RWPE1 (cell line): ENCODE measurements at regions not wholly inside any gene's neighbourhood (a gene's known extent, or its start where the extent isn't known, plus 50 kb on each side); places are given as distances from the start of the nearest gene placed in this dataset.

Source experiments
- CTCF ChIA-PET: fragments of 350-600 bp; sonication (Branson Sonifier 250); formaldehyde crosslinking; extraction: SDS; loops from one replicate; lab custom pipeline; 2021; lab: Yijun Ruan, JAX
- POLR2A ChIA-PET: fragments of 400-600 bp; formaldehyde crosslinking; extraction: SDS; loops from one replicate; lab custom pipeline; 2020; ENCODE audit warnings: antibody characterized with exemption; ENCODE audit not compliant: low non-redundant PET; lab: Yijun Ruan, JAX
- DNase-seq: peaks from one replicate; pipeline ENCODE4 v3.0.0; 2012; ENCODE audit warnings: low spot score
- H3K27ac ChIP-seq: fragments of 450-650 bp; 2 replicates; pipeline ENCODE4 v1.5.1; 2017
- TF ChIP-seq, protein P1 (sequence below): fragments of 450-650 bp; conservative IDR thresholded peaks from 2 replicates; pipeline ENCODE4 v1.5.1; 2017; ENCODE audit warnings: low read depth, mild to moderate bottlenecking

- POLR2A ChIA-PET: no interaction called here
- CTCF ChIA-PET: interaction anchor here (0.5 to 0.7 kb wide), 2 partner anchors 15 to 137 kb away, joined by 3 to 4 read pairs; no protein-coding TSS in a partner anchor
- DNase-seq: no peak
- no peak overlapping the region for H3K27ac ChIP-seq
- TF ChIP-seq, protein P1, sequence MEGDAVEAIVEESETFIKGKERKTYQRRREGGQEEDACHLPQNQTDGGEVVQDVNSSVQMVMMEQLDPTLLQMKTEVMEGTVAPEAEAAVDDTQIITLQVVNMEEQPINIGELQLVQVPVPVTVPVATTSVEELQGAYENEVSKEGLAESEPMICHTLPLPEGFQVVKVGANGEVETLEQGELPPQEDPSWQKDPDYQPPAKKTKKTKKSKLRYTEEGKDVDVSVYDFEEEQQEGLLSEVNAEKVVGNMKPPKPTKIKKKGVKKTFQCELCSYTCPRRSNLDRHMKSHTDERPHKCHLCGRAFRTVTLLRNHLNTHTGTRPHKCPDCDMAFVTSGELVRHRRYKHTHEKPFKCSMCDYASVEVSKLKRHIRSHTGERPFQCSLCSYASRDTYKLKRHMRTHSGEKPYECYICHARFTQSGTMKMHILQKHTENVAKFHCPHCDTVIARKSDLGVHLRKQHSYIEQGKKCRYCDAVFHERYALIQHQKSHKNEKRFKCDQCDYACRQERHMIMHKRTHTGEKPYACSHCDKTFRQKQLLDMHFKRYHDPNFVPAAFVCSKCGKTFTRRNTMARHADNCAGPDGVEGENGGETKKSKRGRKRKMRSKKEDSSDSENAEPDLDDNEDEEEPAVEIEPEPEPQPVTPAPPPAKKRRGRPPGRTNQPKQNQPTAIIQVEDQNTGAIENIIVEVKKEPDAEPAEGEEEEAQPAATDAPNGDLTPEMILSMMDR: no peak
Observed at GRCh38 chr4:153940916-153941315, 152.0 kb upstream of the SFRP2 start.

DNA sequence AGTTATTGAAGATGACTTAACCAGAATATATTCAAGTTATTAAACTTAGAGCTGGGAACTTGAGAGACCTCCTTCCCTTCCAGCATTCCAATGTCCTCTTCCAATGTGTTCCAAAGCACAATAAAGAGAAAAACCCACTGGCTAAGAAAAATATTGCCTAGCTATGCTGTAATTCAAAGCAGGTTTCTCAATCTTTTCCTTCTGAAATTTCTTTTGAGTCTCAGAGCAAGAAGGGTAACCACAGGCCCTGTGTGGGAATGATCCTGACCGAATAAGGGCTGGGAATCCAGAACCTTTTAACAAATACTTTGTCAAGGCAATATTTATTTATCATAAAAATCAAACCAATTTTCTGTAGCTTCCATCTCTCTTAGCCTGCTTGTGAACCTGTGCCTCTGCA, 150.7 kb upstream of the SFRP2 start:
- TF ChIP-seq, protein P1: no peak
- CTCF ChIA-PET: interaction anchor here (0.6 kb wide), 1 partner anchor 640 kb away, joined by 3 read pairs; no protein-coding TSS in a partner anchor

GRCh38 chr4:153938994-153939393, 150.1 kb upstream of the SFRP2 start:
- ChIA-PET CTCF (interaction anchor here (0.6 kb wide), 1 partner anchor 640 kb away, joined by 3 read pairs; no protein-coding TSS in a partner anchor), POLR2A (no interaction called here)
- TF ChIP-seq, protein P1: no peak
- no peak overlapping the region for H3K27ac ChIP-seq
- DNase-seq: no peak

More for the DNA sequence above, 150.7 kb upstream of the SFRP2 start:
- H3K27ac ChIP-seq: no peak overlapping the region
- no peak for DNase-seq
- POLR2A ChIA-PET: no interaction called here

DNA sequence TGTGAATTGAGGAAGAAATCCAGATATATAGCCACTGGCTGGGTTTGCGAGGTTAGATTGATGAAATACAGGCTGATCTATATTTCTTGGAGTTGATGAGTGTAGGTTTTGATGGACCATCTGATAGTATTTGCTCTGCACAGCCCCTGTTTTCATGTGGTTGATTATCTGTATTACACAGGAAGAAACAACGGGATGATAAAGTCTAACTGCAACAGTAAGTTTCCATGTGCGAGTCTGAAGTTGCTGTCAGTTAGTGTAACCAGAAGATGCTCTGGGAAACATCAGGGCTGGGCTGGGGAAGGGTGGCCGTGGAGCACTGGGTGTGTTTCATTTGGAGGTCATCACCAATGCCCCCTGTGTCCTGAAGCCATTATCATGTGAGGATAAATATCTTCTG, 148.4 kb upstream of the SFRP2 start:
- ChIA-PET CTCF (no interaction called here), POLR2A (no interaction called here)
- no peak for DNase-seq
- TF ChIP-seq, protein P1: no peak
- H3K27ac ChIP-seq: no peak overlapping the region

- DNase-seq: no peak
Observed at GRCh38 chr4:153936121-153936520, 147.2 kb upstream of the SFRP2 start.

GRCh38 chr4:153934688-153935017, 145.8 kb upstream of the SFRP2 start:
- DNase-seq: no peak
- H3K27ac ChIP-seq: 0 out of 2 replicates have a peak overlapping the region, but pooled peaks have one; percentile 25
- TF ChIP-seq, protein P1: no peak
- ChIA-PET POLR2A (no interaction called here), CTCF (no interaction called here)

More at GRCh38 chr4:153936121-153936520, 147.2 kb upstream of the SFRP2 start:
- TF ChIP-seq, protein P1: no peak
- POLR2A ChIA-PET: no interaction called here
- H3K27ac ChIP-seq: no peak overlapping the region
- CTCF ChIA-PET: no interaction called here
